ENCODE measurements at regions not wholly inside any gene's neighbourhood (a gene's known extent, or its start where the extent isn't known, plus 50 kb on each side); places are given as distances from the start of the nearest gene placed in this dataset.

GRCh38 chr14:38777401-38777800 is 325.6 kb downstream of the SEC23A start:
- no peak for DNase-seq (ENCODE audit: extremely low read depth in 1 of 2, low read depth in 1 of 2)

GRCh38 chr14:38775986-38776385 is 327.0 kb downstream of the SEC23A start:
- DNase-seq (ENCODE audit: extremely low read depth in 1 of 2, low read depth in 1 of 2), result no peak

- no peak for DNase-seq (ENCODE audit: extremely low read depth in 1 of 2, low read depth in 1 of 2)
Measured at GRCh38 chr14:38774162-38774561, 328.9 kb downstream of the SEC23A start.

- DNase-seq (ENCODE audit: extremely low read depth in 1 of 2, low read depth in 1 of 2), result no peak
Measured at GRCh38 chr14:38770251-38770650, 332.8 kb downstream of the SEC23A start.

- DNase-seq (ENCODE audit: extremely low read depth in 1 of 2, low read depth in 1 of 2), result no peak
Measured at GRCh38 chr14:38762845-38763244, 340.2 kb downstream of the SEC23A start.

GRCh38 chr14:38762426-38762825 is 340.6 kb downstream of the SEC23A start:
- DNase-seq (ENCODE audit: extremely low read depth in 1 of 2, low read depth in 1 of 2), result no peak

- no peak for DNase-seq (ENCODE audit: extremely low read depth in 1 of 2, low read depth in 1 of 2)
Measured at GRCh38 chr14:38761033-38761432, 342.0 kb downstream of the SEC23A start.

- no peak for DNase-seq (ENCODE audit: extremely low read depth in 1 of 2, low read depth in 1 of 2)
Measured at GRCh38 chr14:38758661-38759060, 344.4 kb downstream of the SEC23A start.

GRCh38 chr14:38755036-38755435 is 348.0 kb downstream of the SEC23A start:
- DNase-seq (ENCODE audit: extremely low read depth in 1 of 2, low read depth in 1 of 2), result no peak

- DNase-seq (ENCODE audit: extremely low read depth in 1 of 2, low read depth in 1 of 2), result no peak
Measured at GRCh38 chr14:38752750-38753149, 350.3 kb downstream of the SEC23A start.

- no peak for DNase-seq (ENCODE audit: extremely low read depth in 1 of 2, low read depth in 1 of 2)
Measured at GRCh38 chr14:38752341-38752740, 350.7 kb downstream of the SEC23A start.

GRCh38 chr14:38751459-38751858 is 351.6 kb downstream of the SEC23A start:
- no peak for DNase-seq (ENCODE audit: extremely low read depth in 1 of 2, low read depth in 1 of 2)

GRCh38 chr14:38749936-38750335 is 353.1 kb downstream of the SEC23A start:
- DNase-seq (ENCODE audit: extremely low read depth in 1 of 2, low read depth in 1 of 2), result no peak

GRCh38 chr14:38745861-38746260 is 357.2 kb downstream of the SEC23A start:
- no peak for DNase-seq (ENCODE audit: extremely low read depth in 1 of 2, low read depth in 1 of 2)

GRCh38 chr14:38743966-38744584 is 359.0 kb downstream of the SEC23A start:
- DNase-seq (ENCODE audit: extremely low read depth in 1 of 2, low read depth in 1 of 2), result no peak

GRCh38 chr14:38737686-38738407 is 365.2 kb downstream of the SEC23A start:
- DNase-seq (ENCODE audit: extremely low read depth in 1 of 2, low read depth in 1 of 2), result no peak

- no peak for DNase-seq (ENCODE audit: extremely low read depth in 1 of 2, low read depth in 1 of 2)
Measured at GRCh38 chr14:38735005-38735404, 368.0 kb downstream of the SEC23A start.

- no peak for DNase-seq (ENCODE audit: extremely low read depth in 1 of 2, low read depth in 1 of 2)
Measured at GRCh38 chr14:38731962-38732361, 371.1 kb downstream of the SEC23A start.

- DNase-seq (ENCODE audit: extremely low read depth in 1 of 2, low read depth in 1 of 2), result no peak
Measured at GRCh38 chr14:38730420-38730819, 372.6 kb downstream of the SEC23A start.

- DNase-seq (ENCODE audit: extremely low read depth in 1 of 2, low read depth in 1 of 2), result no peak
Measured at GRCh38 chr14:38727731-38728130, 375.3 kb downstream of the SEC23A start.

GRCh38 chr14:38724621-38725020 is 378.4 kb downstream of the SEC23A start:
- no peak for DNase-seq (ENCODE audit: extremely low read depth in 1 of 2, low read depth in 1 of 2)

- DNase-seq (ENCODE audit: extremely low read depth in 1 of 2, low read depth in 1 of 2), result no peak
Measured at GRCh38 chr14:38723959-38724358, 379.1 kb downstream of the SEC23A start.

- DNase-seq (ENCODE audit: extremely low read depth in 1 of 2, low read depth in 1 of 2), result no peak
Measured at GRCh38 chr14:38723277-38723676, 379.8 kb downstream of the SEC23A start.
